BE2C (cell line): ENCODE measurements at regions not wholly inside any gene's neighbourhood (a gene's known extent, or its start where the extent isn't known, plus 50 kb on each side); places are given as distances from the start of the nearest gene placed in this dataset.
"Not testable (repeated sequence)": the region's sequence is repeated elsewhere in the genome, so short reads cannot be mapped to it uniquely, and the experiment has no call there.

ENCODE experiments used
- DNase-seq: peaks from one replicate; pipeline ENCODE4 v3.0.0-alpha.2; 2020
- H3K27me3 ChIP-seq: fragments of 250-450 bp; sonication (Bioruptor Pico); 2 replicates; pipeline ENCODE4 v1.5.1; 2020; ENCODE audit warnings: mild to moderate bottlenecking
- H3K36me3 ChIP-seq: fragments of 250-450 bp; sonication (Bioruptor Pico); 2 replicates; pipeline ENCODE4 v1.5.1; 2020; ENCODE audit warnings: mild to moderate bottlenecking
- H3K4me1 ChIP-seq: fragments of 250-450 bp; sonication (Bioruptor Pico); 2 replicates; pipeline ENCODE4 v1.5.1; 2020
- H3K4me3 ChIP-seq: 2 replicates; pipeline ENCODE4 v1.5.1; 2011; ENCODE audit warnings: low read depth, low read length
- H3K9me3 ChIP-seq: fragments of 250-450 bp; sonication (Bioruptor Pico); 2 replicates; pipeline ENCODE4 v1.5.1; 2020
- TF ChIP-seq, protein P1 (sequence below): IDR thresholded peaks from 2 replicates; pipeline ENCODE4 v1.5.1; 2012; ENCODE audit warnings: mild to moderate bottlenecking, low read depth, low read length

DNA sequence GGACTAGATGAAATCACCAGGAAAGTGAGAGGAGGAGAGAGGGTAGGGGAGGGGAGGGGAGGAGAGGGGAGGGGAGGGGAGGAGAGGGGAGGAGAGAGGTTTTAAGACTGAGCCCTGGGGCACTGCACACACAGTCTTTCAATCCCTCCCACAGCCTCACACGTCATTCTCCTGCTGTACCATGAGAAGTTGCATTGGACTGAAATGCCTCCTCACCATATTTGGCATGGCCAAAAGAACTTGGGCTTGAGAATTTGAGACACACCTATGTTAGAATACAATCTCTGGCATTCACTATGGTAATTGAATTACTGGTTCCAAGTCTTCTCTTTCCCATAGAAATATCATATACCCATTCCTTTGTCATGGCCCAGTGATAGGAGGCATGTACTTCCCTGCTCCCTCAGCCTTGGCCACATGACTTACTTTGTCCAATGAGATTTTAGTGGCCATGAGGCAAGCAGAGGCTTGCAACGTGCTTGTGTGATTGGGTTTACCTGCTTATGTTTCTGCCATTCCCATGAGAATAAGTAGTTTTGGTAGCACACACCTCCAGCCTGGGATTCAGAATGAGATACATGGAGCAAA is 133.3 kb upstream of the SMARCA2 start:
- Histone ChIP-seq H3K27me3 (no peaks in the 10 kb centered on the region), H3K36me3 (no peaks in the 10 kb centered on the region), H3K4me1 (no peaks in the 10 kb centered on the region), H3K4me3 (no peak overlapping the region), H3K9me3 (no peaks in the 10 kb centered on the region)
- TF ChIP-seq, protein P1, sequence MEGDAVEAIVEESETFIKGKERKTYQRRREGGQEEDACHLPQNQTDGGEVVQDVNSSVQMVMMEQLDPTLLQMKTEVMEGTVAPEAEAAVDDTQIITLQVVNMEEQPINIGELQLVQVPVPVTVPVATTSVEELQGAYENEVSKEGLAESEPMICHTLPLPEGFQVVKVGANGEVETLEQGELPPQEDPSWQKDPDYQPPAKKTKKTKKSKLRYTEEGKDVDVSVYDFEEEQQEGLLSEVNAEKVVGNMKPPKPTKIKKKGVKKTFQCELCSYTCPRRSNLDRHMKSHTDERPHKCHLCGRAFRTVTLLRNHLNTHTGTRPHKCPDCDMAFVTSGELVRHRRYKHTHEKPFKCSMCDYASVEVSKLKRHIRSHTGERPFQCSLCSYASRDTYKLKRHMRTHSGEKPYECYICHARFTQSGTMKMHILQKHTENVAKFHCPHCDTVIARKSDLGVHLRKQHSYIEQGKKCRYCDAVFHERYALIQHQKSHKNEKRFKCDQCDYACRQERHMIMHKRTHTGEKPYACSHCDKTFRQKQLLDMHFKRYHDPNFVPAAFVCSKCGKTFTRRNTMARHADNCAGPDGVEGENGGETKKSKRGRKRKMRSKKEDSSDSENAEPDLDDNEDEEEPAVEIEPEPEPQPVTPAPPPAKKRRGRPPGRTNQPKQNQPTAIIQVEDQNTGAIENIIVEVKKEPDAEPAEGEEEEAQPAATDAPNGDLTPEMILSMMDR: no peak
- DNase-seq: no peak

DNA sequence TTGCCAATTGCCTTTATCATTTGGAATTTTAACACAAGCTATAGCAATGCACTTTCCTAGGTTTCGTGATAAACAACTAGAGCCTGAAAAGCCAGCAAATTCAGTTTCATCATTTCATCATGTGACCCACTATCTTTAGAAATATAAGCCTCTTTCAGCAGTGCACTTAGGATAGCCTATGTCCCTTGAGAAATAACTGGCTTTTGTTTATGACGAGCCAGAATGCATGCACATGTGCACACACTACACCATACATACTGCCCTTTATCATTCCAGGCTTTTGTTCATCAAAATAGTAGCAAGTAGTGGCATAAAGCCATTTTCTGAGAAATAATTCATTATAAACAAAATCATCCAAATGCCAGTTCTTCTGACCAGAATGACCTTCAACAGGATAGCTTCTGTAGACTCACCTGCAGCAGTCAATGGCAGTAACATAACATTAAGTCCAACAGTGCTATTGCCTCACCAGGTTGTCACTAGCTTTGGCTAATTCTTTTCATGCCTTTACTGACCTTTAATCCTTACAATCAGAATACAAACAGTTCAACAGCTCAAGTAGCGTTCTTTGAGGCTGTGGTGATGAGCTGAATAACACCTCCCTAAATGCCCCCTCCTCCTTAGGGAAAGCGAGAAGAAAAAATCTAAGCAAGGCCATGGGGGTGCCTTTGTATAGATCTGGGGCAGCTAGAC is 132.3 kb upstream of the SMARCA2 start:
- no peaks in the 10 kb centered on the region for H3K4me1 ChIP-seq
- H3K4me3 ChIP-seq: no peak overlapping the region
- no peak for DNase-seq
- H3K9me3 ChIP-seq: no peaks in the 10 kb centered on the region
- TF ChIP-seq, protein P1: no peak
- no peaks in the 10 kb centered on the region for H3K36me3 ChIP-seq
- H3K27me3 ChIP-seq: no peaks in the 10 kb centered on the region

DNA sequence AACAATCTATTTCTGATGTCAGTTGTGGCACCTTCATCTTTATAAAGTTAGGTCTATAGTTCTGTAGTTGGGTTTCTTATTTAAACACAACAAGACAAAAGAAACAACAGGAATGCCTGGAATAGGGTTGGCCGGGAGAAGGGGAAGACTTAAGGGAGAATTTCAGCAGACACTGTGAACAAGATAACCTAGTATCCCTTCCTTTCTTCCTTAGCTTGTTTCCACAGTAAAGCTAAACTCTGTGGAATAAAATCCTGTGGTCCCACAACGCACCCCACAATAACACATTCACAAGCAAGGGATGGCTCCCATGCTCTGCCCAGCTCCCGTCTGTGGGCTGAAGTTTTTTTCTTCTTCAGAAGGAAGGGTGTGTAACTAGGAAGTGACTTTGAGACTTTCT is 124.9 kb upstream of the SMARCA2 start:
- Histone ChIP-seq H3K9me3 (no peaks in the 10 kb centered on the region), H3K4me3 (no peak overlapping the region), H3K36me3 (no peaks in the 10 kb centered on the region), H3K27me3 (no peaks in the 10 kb centered on the region), H3K4me1 (no peaks in the 10 kb centered on the region)
- TF ChIP-seq, protein P1: no peak
- DNase-seq: no peak

DNA sequence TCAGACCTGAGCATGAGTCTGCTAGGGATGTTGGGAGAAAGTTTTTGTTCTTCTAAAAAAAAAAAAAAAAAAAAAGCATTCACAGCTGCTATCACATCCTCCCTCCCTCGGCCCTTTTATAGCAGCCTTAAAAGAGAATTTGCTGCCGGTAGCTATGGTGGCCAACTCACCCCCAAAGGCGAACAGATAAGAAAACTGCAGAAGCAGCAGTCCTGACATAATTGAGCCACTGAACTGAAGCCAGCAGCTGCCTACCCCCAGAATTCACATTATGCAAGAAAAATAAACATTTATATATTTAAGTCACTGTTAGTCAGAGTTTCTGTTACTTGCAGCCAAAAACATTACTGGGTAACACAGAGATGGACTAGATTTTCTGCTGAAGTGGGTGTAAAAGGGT is 124.3 kb upstream of the SMARCA2 start:
- Histone ChIP-seq H3K27me3 (no peaks in the 10 kb centered on the region), H3K4me1 (no peaks in the 10 kb centered on the region), H3K9me3 (no peaks in the 10 kb centered on the region), H3K4me3 (no peak overlapping the region), H3K36me3 (no peaks in the 10 kb centered on the region)
- TF ChIP-seq, protein P1: no peak
- no peak for DNase-seq

DNA sequence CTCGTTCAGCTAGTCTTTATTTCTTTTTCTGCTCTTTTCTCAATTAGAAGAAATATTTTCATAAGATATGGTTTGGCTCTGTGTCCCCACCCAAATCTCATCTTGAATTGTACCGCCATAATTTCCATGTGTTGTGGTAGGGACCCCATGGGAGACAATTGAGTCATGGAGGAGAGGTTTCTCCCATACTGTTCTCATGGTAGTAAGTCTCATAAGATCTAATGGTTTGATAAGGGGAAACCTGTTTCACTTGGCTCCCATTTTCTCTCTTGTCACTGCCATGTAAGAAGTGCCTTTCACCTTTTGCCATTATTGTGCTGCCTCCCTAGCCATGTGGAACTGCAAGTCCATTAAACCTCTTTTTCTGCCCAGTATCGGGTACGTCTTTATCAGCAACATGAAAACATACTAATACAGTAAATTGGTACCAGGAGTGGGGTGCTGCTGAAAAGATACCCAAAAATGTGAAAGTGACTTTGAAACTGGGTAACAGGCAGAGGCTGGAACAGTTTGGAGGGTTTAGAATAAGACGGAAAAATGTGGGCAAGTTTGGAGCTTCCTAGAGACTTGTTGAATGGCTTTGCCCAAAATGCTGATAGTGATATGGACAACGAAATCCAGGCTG is 112.0 kb upstream of the SMARCA2 start:
- not testable (repeated sequence) for DNase-seq

DNA sequence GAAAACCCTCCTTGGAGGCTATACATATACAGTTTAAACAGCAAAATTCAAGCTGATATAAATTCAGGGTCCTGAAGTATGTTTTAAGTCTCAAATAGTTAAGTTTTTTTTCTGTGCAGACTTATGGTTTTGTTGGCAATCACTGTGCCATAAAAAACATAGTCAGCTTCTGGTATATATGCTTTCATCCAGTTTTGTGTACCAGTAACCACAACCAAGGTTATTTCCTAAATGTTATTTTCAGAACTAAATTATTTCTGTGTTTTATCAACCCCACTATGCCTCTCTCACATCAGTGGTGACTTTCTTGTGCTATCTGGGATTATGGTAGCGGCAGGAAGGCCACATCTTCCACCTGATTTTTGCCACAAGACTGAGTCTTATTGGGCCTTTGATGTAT is 107.7 kb upstream of the SMARCA2 start:
- no peak for DNase-seq
- Histone ChIP-seq H3K9me3 (no peaks in the 10 kb centered on the region; the same call in 1 of the 2 replicates), H3K27me3 (no peaks in the 10 kb centered on the region), H3K4me1 (no peaks in the 10 kb centered on the region), H3K36me3 (no peaks in the 10 kb centered on the region), H3K4me3 (no peak overlapping the region)
- TF ChIP-seq, protein P1: no peak

More for the DNA sequence above, 112.0 kb upstream of the SMARCA2 start:
- not testable (repeated sequence) for H3K27me3 ChIP-seq, H3K4me1 ChIP-seq, H3K4me3 ChIP-seq, H3K9me3 ChIP-seq, H3K36me3 ChIP-seq
